ENCODE measurements at regions not wholly inside any gene's neighbourhood (a gene's known extent, or its start where the extent isn't known, plus 50 kb on each side); places are given as distances from the start of the nearest gene placed in this dataset.
"Not testable (repeated sequence)": the region's sequence is repeated elsewhere in the genome, so short reads cannot be mapped to it uniquely, and the experiment has no call there.

DNA sequence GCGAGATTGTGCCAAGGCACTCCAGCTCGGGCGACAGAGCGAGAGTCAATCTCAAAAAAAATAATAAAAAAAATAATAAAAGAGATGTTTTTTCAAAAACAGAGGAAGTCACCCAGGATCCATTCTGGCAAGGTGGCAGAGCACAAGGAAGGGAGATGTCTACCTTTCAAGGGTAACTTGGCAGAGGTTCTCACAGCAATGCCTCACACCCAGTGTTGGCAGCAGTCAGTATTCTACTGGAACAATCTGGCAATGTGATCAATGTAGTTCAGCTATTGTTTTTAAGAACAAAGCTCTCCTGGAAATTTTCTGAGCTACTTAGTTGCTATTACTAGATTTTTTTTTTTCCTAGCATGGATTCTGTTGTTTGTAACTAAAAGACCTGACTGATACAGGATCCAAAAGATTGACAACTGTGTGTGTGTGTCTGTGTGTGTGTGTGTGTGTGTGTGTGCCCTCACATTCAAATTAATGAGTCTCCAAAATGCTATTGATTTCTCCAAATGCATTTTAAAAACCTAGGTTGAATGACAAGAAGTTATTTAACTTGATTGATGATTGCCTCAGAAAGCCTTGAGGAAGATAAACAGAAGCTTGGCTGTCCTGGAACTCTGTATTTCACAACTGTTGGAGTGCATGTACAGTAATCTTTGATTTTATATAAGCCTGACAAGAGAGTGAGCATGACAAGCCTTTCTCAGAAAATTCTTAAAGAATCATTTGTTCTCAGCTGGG, 114.1 kb upstream of the RREB1 start:
- DNase-seq = no peak

GRCh38 chr6:6994796-6995195, 113.0 kb upstream of the RREB1 start:
- DNase-seq = no peak

DNA sequence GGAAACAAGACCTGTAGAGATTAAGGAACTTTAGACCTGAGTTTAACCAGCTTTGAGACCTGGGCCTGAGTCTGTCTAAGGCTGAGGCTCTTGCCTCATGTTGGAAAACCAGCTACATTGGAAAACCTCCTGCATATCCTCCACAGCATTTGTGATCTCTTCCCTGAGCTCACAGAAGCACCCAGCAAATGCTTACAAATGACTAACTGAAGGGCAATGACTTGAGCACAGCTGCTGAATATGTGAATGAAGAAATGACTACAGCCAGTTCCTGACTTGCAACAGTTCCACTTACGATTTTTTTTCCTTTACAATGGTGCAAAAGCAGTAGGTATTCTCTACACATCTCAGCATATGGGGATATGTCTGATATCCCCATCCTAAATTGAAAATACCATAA, 112.4 kb upstream of the RREB1 start:
- no peak for DNase-seq

DNA sequence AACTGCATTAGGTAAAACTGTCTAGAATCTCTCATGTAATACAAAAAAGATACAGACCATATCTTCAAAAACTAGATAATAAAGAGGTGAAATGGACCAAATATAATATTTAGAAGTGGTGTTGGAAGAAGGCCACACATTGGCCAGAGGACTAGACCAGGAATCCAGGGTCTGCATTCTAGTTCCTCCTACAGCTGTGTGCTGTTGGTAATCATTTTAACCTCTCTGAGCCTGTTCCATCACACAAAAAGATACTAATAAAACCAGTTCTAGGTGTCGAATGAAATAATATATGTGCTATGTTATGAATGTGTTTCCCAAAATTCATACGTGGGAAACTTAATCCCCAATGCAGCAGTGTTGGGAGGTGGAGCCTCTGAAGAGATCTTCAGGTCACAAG, 111.6 kb upstream of the RREB1 start:
- DNase-seq = no peak

DNA sequence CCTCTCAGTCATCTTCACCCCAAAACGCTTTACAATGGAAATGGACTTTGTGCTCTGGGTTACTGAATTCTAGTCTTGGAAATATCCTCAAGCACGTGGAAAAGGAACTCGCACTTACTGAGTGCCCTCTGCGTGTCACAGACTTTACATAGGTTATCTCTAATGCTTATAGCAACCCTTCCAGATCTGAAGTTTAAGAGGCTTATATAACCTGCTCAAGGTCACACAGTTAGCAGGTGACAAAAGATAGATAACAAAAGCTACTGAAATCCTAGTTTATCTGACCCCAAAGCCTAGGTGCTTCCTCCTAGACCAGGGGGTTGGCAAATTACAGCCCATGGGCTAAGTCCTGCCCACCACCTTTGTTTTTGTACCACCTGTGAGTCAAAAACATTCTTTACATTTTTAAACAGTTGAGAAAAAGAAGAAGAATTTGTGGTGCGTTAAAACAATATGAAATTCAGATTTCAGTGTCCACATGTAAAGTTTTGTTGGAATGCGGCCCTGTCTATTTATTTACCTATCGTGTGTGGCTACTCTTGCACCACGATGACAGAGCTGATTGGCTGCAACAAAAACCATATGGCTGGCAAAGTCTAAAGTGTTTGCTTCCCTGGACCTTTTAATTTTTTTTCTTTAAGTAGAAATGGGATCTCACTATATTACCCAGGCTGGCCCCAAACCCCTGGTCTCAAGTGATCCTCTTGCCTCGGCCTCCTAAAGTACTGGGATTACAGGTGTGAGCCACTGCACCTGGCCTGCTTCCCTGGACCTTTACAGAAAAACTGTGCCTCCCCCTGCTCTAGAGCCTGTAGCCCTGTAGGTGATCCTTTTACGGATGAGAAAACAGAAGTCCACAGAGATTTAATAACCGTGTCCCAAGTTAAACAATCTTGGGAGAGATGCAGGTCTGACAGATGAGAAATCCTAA, 110.2 kb upstream of the RREB1 start:
- DNase-seq = no peak

DNA sequence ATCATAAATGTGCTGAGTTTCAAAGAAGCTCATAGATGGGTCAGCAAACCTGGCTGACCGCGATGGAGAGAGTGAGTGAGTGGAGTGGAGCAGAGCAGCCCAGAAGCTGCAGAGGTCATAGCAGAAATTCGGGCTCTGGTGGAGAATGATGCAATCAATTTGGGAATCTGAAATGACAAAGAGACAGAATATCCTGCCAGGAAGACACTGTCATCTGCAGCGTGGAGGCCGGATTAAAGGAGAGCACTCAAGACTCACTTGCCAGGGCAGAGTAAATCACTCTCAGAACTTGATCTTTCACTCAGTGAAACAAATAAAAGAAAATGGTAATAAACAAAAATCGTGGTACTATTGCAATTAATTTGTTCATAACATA, 109.6 kb upstream of the RREB1 start:
- no peak for DNase-seq

DNA sequence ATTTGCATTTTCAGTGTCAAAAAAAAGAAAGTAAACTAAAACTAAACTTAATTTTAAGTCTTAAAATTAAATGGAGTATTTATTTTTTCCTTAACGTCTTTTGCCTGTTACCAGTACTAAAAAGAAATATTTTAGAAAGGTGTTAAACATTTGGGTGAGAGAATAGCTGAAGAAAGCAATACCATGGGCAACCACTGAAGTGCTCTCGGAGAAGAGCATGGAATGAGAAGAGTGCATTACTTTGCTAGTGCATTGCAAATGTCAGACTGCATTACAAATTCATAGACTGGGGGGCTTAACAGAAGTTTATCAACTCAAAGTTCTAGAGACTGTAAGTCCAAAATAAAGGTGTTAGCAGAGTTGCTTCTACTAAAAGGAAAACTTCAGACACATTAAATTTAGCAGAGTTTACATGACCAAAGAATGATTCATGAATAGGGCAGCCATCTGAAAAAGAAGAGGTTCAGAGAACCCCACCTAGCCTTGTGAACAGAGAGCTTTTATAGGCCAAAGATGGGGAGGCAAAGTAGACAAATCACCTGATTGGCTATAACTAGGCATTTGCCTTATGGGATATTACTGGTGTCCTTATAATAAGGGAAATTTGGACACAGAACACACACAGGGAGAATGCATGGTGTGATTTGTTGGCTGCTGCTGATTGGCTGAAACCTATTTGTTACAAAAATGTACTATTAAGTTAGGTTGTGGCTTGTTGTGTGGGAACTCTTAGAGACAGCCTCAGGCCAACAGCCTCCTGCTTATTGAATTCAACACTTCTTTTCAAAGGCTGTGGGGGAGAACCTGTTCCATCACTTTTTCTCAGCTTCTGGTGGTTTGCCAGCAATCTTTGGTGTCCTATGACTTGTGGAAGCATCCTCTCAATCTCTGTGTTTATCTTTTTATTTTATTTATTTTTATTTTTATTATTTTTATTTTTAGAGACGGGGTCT, 106.7 kb upstream of the RREB1 start:
- no peak for DNase-seq

DNA sequence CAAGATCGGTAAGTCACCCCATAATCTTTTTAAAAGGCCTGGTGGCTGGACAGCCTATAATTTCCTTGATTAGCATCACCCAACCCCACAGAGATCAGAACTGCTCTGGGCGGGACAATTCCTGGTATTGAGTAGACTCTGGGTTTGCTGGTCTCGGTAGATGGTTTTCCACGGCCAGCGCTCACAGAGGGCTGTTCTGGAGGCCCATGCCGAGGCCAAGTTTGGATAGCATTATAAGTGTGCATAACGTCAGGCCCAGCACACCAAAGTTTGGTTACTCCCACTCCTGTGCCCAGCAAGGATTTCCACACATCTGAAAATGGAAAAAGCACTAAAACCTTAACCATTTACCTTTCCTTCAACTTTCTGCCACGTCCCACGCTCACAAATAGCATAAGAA, 104.7 kb upstream of the RREB1 start:
- no peak for DNase-seq

GRCh38 chr6:7004581-7005297, 103.0 kb upstream of the RREB1 start:
- DNase-seq = no peak

GRCh38 chr6:7006515-7007191, 101.1 kb upstream of the RREB1 start:
- DNase-seq = no peak

DNA sequence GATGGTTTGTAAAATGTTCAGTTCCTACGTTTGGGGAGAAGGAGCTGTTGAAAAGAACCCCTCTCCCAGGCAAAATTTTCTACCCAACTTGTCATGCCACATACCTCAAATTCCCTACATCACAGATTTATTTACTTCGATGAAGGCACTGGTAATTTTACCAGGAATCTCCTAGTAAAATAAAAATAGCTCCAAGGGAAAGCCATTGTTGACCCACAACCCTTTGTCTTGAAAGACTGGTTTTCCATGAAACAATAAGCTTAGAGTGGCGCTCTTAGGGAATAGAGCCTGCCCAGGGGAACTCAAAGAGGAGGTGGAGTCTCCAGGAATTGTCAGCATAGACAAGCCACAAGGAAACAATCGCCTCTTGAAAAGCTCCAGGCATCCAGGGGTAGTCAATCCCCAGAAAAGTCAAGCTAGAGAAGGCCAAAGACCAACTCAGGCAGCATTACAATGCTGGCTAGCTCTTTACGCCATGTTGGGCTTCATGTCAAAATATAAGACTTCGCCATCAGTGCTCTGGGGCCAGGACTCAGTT, 99.2 kb upstream of the RREB1 start:
- DNase-seq = no peak

DNA sequence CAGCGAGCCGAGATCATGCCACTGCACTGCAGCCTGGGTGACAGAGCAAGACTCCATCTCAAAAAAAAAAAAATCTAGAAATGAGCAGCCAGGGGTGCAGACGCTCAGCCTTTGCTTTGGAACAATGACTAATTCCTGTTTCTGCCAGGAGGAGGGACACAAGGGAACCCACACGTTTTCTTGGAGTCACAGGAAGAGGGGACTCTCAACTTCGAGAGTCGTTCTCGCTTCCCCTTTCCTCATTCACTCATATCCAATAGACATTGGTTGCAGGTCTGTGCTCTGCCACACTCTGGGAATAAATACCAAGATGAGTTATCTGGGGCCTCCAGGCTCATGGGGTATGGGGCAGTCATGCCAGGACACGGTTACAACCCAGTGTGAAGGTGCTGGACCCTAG, 91.5 kb upstream of the RREB1 start:
- no peak for DNase-seq

DNA sequence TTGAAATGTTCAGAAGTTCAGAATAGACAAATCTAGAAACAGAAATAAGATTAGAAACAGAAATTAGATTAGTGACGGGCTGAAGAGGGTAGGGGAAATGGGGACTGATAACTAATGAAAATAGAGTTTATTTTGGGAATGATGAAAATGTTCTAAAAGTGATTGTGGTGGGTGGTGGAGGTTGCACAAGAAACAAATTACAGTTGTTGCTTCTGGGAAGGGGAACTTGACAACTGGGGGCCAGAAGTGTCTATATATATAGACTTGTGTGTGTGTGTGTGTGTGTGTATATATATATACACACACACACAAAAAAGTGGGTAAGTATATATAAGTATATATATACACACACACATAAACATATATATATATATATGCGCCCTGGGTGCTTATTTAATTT, 86.5 kb upstream of the RREB1 start:
- no peak for DNase-seq

GRCh38 chr6:7025861-7026260, 81.9 kb upstream of the RREB1 start:
- DNase-seq = no peak

DNA sequence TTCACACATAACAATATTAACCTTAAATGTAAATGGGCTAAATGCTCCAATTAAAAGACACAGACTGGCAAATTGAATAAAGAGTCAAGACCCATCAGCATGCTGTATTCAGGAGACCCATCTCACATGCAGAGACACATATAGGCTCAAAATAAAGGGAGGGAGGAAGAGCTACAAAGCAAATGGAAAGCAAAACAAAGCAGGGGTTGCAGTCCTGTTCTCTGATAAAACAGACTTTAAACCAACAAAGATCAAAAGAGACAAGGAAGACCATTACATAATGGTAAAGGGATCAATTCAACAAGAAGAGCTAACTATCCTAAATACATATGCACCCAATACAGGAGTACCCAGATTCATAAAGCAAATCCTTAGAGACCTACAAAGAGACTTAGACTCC, 78.8 kb upstream of the RREB1 start:
- DNase-seq = not testable (repeated sequence)

DNA sequence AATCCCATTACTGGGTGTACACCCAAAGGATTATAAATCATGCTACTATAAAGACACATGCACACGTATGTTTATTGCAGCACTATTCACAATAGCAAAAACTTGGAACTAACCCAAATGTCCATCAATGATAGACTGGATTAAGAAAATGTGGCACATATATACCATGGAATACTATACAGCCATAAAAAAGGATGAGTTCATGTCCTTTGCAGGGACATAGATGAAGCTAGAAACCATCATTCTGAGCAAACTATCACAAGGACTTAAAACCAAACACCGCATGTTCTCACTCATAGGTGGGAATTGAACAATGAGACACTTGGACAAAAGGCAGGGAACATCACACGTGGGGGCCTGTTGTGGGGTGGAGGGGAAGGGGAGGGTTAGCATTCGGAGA, 76.8 kb upstream of the RREB1 start:
- not testable (repeated sequence) for DNase-seq

DNA sequence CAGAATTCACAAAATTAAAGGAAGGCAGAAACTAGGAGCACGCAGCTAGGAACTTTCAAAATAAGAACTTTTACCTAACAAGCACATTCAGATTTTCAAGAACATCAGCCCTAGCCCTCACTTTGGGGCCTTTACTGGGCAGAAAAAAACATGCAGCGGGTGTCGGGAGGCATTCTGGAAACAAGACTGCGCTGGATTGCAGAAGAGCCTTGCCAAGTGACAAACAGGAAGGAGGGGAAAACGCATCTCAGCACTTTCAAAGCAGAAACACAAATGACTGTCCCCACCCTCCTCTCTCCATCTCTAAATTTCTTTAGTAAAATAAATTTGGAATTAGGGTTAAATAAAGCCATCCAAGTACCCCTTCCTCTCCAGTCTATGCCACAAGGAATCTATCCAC, 74.6 kb upstream of the RREB1 start:
- no peak for DNase-seq

- no peak for DNase-seq
Observed at GRCh38 chr6:7034055-7034454, 73.7 kb upstream of the RREB1 start.

DNA sequence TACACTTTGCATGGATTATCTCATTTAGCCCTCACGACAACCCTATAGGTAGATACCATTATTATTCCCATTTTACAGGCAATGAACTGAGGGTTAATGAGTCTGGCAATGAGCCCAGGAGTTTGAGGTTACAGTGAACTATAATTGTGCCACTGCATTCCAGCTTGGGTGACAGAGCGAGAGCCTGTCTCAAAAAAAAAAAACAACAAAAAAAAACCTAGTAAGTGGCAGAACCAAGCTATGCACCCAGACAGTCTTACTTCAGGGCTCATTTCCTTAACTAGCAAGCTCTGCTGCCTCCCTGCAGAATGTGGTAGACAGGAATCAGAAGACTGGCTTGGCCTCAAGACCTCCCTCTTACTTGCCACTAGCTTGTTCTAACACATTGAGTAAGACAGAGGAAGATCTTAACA, 71.9 kb upstream of the RREB1 start:
- DNase-seq = no peak

GRCh38 chr6:7041511-7042026, 66.2 kb upstream of the RREB1 start:
- no peak for DNase-seq

- DNase-seq = no peak
Observed at GRCh38 chr6:7042056-7042653, 65.6 kb upstream of the RREB1 start.
